Stimulated activated CD8-positive, alpha-beta memory T cell treated with anti-CD3 and anti-CD28 coated beads, Interleukin-7, amount 100 ng/mL, for 4 hours (primary cell): ENCODE measurements at regions not wholly inside any gene's neighbourhood (a gene's known extent, or its start where the extent isn't known, plus 50 kb on each side); places are given as distances from the start of the nearest gene placed in this dataset.
"Not testable (repeated sequence)": the region's sequence is repeated elsewhere in the genome, so short reads cannot be mapped to it uniquely, and the experiment has no call there.

ENCODE experiments used
- DNase-seq, 2 donors: peaks; one replicate each; pipeline ENCODE4 v3.0.0-alpha.2; 2020; ENCODE audit warnings: low read depth in 2 of 2

- no peak for DNase-seq
Observed at GRCh38 chr14:29982171-29982570, 54.5 kb upstream of the PRKD1 start.

GRCh38 chr14:29982993-29983392 lies 55.3 kb upstream of the PRKD1 start:
- no peak for DNase-seq

GRCh38 chr14:29990344-29990857 lies 62.8 kb upstream of the PRKD1 start:
- DNase-seq = not testable (repeated sequence)

- no peak for DNase-seq
Observed at GRCh38 chr14:29990993-29991392, 63.3 kb upstream of the PRKD1 start.

- no peak for DNase-seq
Observed at GRCh38 chr14:29993143-29993542, 65.5 kb upstream of the PRKD1 start.

GRCh38 chr14:29999013-29999539 lies 71.4 kb upstream of the PRKD1 start:
- no peak for DNase-seq

- no peak for DNase-seq
Observed at GRCh38 chr14:30002859-30003258, 75.2 kb upstream of the PRKD1 start.

GRCh38 chr14:30005114-30005808 lies 77.6 kb upstream of the PRKD1 start:
- DNase-seq = no peak

- DNase-seq = no peak
Observed at GRCh38 chr14:30006695-30007094, 79.0 kb upstream of the PRKD1 start.

GRCh38 chr14:30015489-30015888 lies 87.8 kb upstream of the PRKD1 start:
- DNase-seq = no peak

- no peak for DNase-seq
Observed at GRCh38 chr14:30016002-30016401, 88.4 kb upstream of the PRKD1 start.

GRCh38 chr14:30017370-30017993 lies 89.8 kb upstream of the PRKD1 start:
- no peak for DNase-seq

GRCh38 chr14:30020271-30020670 lies 92.6 kb upstream of the PRKD1 start:
- no peak for DNase-seq

GRCh38 chr14:30020687-30021086 lies 93.0 kb upstream of the PRKD1 start:
- DNase-seq = no peak

- DNase-seq = not testable (repeated sequence)
Observed at GRCh38 chr14:30023350-30023749, 95.7 kb upstream of the PRKD1 start.

GRCh38 chr14:30034152-30034551 lies 106.5 kb upstream of the PRKD1 start:
- no peak for DNase-seq

GRCh38 chr14:30035361-30035760 lies 107.7 kb upstream of the PRKD1 start:
- DNase-seq = no peak

- no peak for DNase-seq
Observed at GRCh38 chr14:30045720-30046119, 118.1 kb upstream of the PRKD1 start.

GRCh38 chr14:30053103-30053502 lies 125.5 kb upstream of the PRKD1 start:
- DNase-seq = no peak

- no peak for DNase-seq
Observed at GRCh38 chr14:30054201-30054600, 126.6 kb upstream of the PRKD1 start.

- no peak for DNase-seq
Observed at GRCh38 chr14:30058401-30058800, 130.8 kb upstream of the PRKD1 start.

- DNase-seq = no peak
Observed at GRCh38 chr14:30063746-30064145, 136.1 kb upstream of the PRKD1 start.

GRCh38 chr14:30064454-30064853 lies 136.8 kb upstream of the PRKD1 start:
- DNase-seq = no peak
